Hepatocyte (in vitro differentiated cells): ENCODE measurements at regions not wholly inside any gene's neighbourhood (a gene's known extent, or its start where the extent isn't known, plus 50 kb on each side); places are given as distances from the start of the nearest gene placed in this dataset.

ENCODE experiments used
- CTCF ChIP-seq: fragments of 200-600 bp; sonication (generic); IDR thresholded peaks from 2 replicates; pipeline ENCODE4 v1.5.1; 2016; ENCODE audit warnings: antibody characterized with exemption, mild to moderate bottlenecking; ENCODE audit not compliant: poor library complexity
- EZH2 ChIP-seq: fragments of 200-600 bp; sonication (generic); IDR thresholded peaks from 2 replicates; pipeline ENCODE4 v1.6.1; 2016; ENCODE audit warnings: antibody characterized with exemption, mild to moderate bottlenecking, borderline replicate concordance

DNA sequence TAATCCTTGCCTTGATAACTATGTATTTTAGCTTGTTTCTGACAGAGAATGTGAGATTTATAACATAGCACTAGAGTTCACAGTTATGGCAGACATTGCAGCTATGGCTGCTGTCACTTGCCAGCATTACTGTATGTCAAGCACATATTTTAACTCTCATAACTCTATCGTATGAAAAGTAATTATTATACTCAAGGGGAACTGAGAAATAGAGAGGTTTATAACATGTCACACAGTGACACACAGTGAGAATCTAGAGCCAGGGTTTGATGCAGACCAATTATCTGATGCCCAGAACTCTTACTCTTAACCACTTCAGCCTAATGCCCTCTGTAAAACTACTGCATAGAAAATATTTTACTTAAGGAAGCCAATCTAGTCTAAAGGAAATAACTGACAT, 1012.4 kb downstream of the GRIK2 start:
- TF ChIP-seq CTCF (no peak), EZH2 (no peak)
